Activated CD8-positive, alpha-beta T cell treated with anti-CD3 and anti-CD28 coated beads, Interleukin-2, amount 10 ng/mL, durations not matched to agents 7 days and 5 days (primary cell): ENCODE measurements at regions not wholly inside any gene's neighbourhood (a gene's known extent, or its start where the extent isn't known, plus 50 kb on each side); places are given as distances from the start of the nearest gene placed in this dataset.

Experiments used
- ATAC-seq: fragments of 150-1000 bp; cut with Tn5 transposase; one replicate; pipeline ENCODE4 v1.10.0; 2021; ENCODE audit warnings: moderate library complexity
- CTCF ChIA-PET: fragments of 350-600 bp; sonication (Branson Sonifier 250); formaldehyde crosslinking; loops from one replicate; lab custom pipeline; 2021; ENCODE audit warnings: antibody characterized with exemption; lab: Charles Lee
- POLR2A ChIA-PET: fragments of 350-600 bp; sonication (Branson Sonifier 250); formaldehyde crosslinking; loops from one replicate; lab custom pipeline; 2021; ENCODE audit warnings: antibody characterized with exemption; lab: Charles Lee
- DNase-seq: peaks from one replicate; pipeline ENCODE4 v3.0.0-alpha.2; 2020
- H3K27ac Mint-ChIP-seq: one replicate; pipeline ENCODE4 v1.8.0; 2021; ENCODE audit warnings: mild to moderate bottlenecking, mixed read lengths
- H3K27me3 Mint-ChIP-seq: one replicate; pipeline ENCODE4 v1.8.0; 2021; ENCODE audit warnings: low read depth, mixed read lengths
- H3K36me3 Mint-ChIP-seq: one replicate; pipeline ENCODE4 v1.8.0; 2021; ENCODE audit warnings: low read depth, mixed read lengths
- H3K4me1 Mint-ChIP-seq: one replicate; pipeline ENCODE4 v1.8.0; 2021; ENCODE audit warnings: low read depth, mixed read lengths
- H3K4me3 Mint-ChIP-seq: one replicate; pipeline ENCODE4 v1.8.0; 2021; ENCODE audit warnings: mild to moderate bottlenecking, mixed read lengths
- H3K9me3 Mint-ChIP-seq: one replicate; pipeline ENCODE4 v1.8.0; 2022; ENCODE audit warnings: mixed read lengths; ENCODE audit not compliant: insufficient read depth

- ATAC-seq, result no peak
- Mint-ChIP-seq H3K27ac (no peak overlapping the region), H3K36me3 (peaks cover 2% of the 10 kb centered on the region), H3K4me1 (no peaks in the 10 kb centered on the region), H3K9me3 (peaks cover 14% of the 10 kb centered on the region), H3K4me3 (no peak overlapping the region), H3K27me3 (no peaks in the 10 kb centered on the region)
- POLR2A ChIA-PET, result no interaction called here
- no peak for DNase-seq
- CTCF ChIA-PET, result no interaction called here
These were observed 433.8 kb upstream of the MIS18BP1 start for GRCh38 chr14:45686771-45687170.

- CTCF ChIA-PET, result no interaction called here
- H3K27me3 Mint-ChIP-seq, result no peaks in the 10 kb centered on the region
- no peak overlapping the region for H3K4me3 Mint-ChIP-seq
- H3K27ac Mint-ChIP-seq, result no peak overlapping the region
- no peaks in the 10 kb centered on the region for H3K4me1 Mint-ChIP-seq
- no peak for ATAC-seq
- no peak for DNase-seq
- peaks cover 12% of the 10 kb centered on the region for H3K9me3 Mint-ChIP-seq
- POLR2A ChIA-PET, result no interaction called here
- no peaks in the 10 kb centered on the region for H3K36me3 Mint-ChIP-seq
These were observed 427.5 kb upstream of the MIS18BP1 start for GRCh38 chr14:45680531-45680930.

GRCh38 chr14:45679853-45680252, 426.9 kb upstream of the MIS18BP1 start:
- Mint-ChIP-seq H3K9me3 (peaks cover 12% of the 10 kb centered on the region), H3K36me3 (no peaks in the 10 kb centered on the region), H3K27me3 (no peaks in the 10 kb centered on the region), H3K4me1 (no peaks in the 10 kb centered on the region), H3K4me3 (no peak overlapping the region), H3K27ac (no peak overlapping the region)
- ChIA-PET CTCF (no interaction called here), POLR2A (no interaction called here)
- no peak for DNase-seq
- no peak for ATAC-seq

DNA sequence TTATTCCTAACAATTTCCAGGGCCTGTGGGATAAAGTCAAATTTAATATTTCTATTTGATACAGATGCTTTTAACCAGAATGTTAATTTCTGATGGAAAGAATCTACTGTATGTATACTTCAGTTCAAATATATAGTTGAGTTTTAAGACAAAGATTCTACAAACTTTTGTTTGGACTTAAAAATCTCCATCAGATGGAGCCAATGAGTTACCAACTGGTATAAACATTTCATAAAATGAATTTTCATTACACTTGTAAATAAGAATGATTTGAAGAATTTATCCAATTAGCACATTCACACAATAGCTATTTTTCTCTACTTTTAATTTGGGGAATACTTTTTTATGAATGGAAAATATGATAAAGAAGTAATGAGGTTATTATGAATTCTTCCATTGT, 425.2 kb upstream of the MIS18BP1 start:
- Mint-ChIP-seq H3K4me3 (no peak overlapping the region), H3K36me3 (no peaks in the 10 kb centered on the region), H3K9me3 (peaks cover 14% of the 10 kb centered on the region), H3K4me1 (no peaks in the 10 kb centered on the region), H3K27ac (no peak overlapping the region), H3K27me3 (no peaks in the 10 kb centered on the region)
- ChIA-PET CTCF (no interaction called here), POLR2A (no interaction called here)
- DNase-seq (no peak), ATAC-seq (no peak)

GRCh38 chr14:45673420-45673819, 420.4 kb upstream of the MIS18BP1 start:
- Mint-ChIP-seq H3K4me3 (no peak overlapping the region), H3K27ac (no peak overlapping the region), H3K36me3 (no peaks in the 10 kb centered on the region), H3K4me1 (no peaks in the 10 kb centered on the region), H3K27me3 (no peaks in the 10 kb centered on the region), H3K9me3 (peaks cover 9% of the 10 kb centered on the region)
- POLR2A ChIA-PET, result no interaction called here
- no peak for DNase-seq
- CTCF ChIA-PET, result no interaction called here
- ATAC-seq, result no peak

DNA sequence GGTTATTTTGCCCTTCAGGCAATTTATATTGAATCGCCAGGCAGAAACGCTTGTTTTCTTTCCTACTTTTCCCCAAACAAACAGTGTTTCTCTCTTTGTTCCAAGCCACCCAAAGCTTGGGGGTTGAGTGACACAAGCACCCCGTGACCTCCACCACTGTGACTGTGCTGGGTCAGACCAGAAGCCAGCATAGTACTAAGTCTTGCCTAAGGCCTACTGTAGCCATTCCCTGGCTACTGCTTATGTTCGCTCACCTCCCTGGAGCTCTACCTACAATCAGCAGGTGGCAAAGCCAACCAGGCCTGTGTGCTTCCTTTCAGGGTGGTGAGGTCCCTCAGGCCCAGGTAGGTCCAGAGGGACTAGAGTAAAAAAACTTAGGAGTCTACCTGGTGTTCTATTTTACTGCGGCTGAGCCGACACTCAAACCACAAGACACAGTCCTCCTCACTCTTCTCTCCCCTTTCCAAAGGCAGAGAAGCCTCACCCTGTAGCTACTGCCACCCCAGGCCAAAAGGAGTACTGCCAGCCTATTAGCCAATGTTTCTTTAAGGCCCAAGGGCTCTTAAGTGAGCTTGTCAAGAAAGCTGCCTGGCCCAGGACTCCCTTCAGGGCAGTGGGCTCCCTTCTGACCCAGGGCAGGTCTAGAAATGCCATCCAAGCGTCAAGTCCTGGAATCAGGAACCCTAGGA, 411.8 kb upstream of the MIS18BP1 start:
- Mint-ChIP-seq H3K27ac (no peak overlapping the region), H3K27me3 (no peaks in the 10 kb centered on the region), H3K4me3 (no peak overlapping the region), H3K4me1 (no peaks in the 10 kb centered on the region), H3K9me3 (peaks cover 16% of the 10 kb centered on the region), H3K36me3 (no peaks in the 10 kb centered on the region)
- ATAC-seq, result no peak
- DNase-seq, result no peak
- POLR2A ChIA-PET, result no interaction called here
- CTCF ChIA-PET, result no interaction called here

GRCh38 chr14:45658917-45659299, 405.9 kb upstream of the MIS18BP1 start:
- Mint-ChIP-seq H3K4me3 (no peak overlapping the region), H3K9me3 (peaks cover 15% of the 10 kb centered on the region), H3K27ac (no peak overlapping the region), H3K36me3 (no peaks in the 10 kb centered on the region), H3K27me3 (no peaks in the 10 kb centered on the region), H3K4me1 (no peaks in the 10 kb centered on the region)
- CTCF ChIA-PET, result no interaction called here
- DNase-seq (no peak), ATAC-seq (no peak)
- POLR2A ChIA-PET, result no interaction called here

DNA sequence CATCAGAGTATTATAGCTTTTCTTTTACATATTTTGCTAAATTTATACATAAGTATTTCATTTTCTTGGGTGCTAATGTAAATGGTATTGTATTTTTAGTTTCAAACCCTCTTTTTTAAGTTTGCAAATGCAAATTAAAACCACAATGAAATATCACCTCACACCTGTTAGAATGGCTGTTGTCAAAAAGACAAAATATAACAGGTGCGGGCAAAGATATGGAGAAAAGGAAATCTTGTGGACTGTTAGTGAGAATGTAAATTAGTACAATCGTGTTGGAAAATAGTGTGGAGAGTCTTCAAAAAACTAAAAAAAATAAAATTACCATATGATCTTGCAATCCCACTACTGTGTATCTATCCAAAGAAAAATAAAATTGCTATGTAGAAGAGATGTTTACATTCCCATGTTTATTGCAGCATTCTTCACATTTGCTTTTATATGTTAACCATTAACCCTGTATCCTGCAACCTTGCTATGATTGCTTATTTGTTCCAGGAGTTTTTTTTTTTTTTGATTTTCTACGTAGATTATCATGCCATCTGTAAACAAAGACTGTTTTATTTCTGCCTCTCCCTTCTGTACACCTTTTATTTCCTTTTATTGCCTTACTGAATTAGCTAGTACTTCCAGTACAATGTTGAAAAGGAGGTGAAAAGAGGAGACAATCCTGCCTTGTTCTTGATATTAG, 405.4 kb upstream of the MIS18BP1 start:
- CTCF ChIA-PET, result no interaction called here
- H3K9me3 Mint-ChIP-seq, result peaks cover 15% of the 10 kb centered on the region
- no peak overlapping the region for H3K27ac Mint-ChIP-seq
- no peaks in the 10 kb centered on the region for H3K27me3 Mint-ChIP-seq
- no peaks in the 10 kb centered on the region for H3K4me1 Mint-ChIP-seq
- POLR2A ChIA-PET, result no interaction called here
- H3K4me3 Mint-ChIP-seq, result no peak overlapping the region
- ATAC-seq (no peak), DNase-seq (no peak)
- no peaks in the 10 kb centered on the region for H3K36me3 Mint-ChIP-seq

DNA sequence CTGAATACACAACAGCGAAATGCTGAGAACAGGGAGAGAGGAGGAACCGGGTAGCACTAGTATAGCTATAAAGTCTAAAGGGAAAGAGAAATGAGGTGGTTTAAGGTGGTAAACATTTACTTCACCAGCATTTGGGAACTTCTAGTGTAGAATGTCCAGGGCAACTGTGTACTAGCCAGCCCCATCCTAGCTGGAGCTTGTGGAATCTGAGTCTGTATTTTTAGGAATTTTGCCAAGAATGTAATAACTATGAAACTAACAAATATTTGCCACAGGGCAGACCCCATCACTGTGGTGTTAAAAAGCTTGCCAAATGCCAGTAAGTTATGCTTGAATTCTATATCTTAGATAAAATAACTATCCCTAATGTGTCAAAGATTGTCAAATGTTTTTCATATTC, 398.9 kb upstream of the MIS18BP1 start:
- Mint-ChIP-seq H3K27ac (no peak overlapping the region), H3K36me3 (no peaks in the 10 kb centered on the region), H3K4me3 (no peak overlapping the region), H3K27me3 (no peaks in the 10 kb centered on the region), H3K9me3 (peaks cover 9% of the 10 kb centered on the region), H3K4me1 (no peaks in the 10 kb centered on the region)
- POLR2A ChIA-PET, result no interaction called here
- ATAC-seq (no peak), DNase-seq (no peak)
- CTCF ChIA-PET, result no interaction called here

DNA sequence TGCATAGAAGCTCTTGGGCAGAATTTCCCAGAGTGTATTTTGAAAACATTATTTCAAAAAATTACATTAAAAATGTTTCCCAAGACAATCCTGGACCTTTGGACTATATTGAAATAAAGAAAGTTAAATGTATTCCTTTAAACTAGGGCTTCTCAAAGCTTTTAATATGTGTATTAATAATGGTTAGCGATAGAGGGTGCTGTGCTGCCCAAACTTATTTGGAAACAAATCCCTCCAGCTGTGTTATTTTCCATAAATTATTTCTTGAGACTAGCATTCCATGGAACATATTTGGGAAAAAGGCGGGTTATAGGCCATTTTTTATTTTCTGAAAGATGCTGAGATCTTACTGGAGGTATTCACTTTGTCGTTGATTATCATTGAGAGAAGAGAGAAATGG, 397.8 kb upstream of the MIS18BP1 start:
- CTCF ChIA-PET, result no interaction called here

GRCh38 chr14:45649051-45649450, 396.0 kb upstream of the MIS18BP1 start:
- POLR2A ChIA-PET, result no interaction called here
- CTCF ChIA-PET, result no interaction called here
- no peaks in the 10 kb centered on the region for H3K4me1 Mint-ChIP-seq
- H3K36me3 Mint-ChIP-seq, result no peaks in the 10 kb centered on the region
- no peak overlapping the region for H3K27ac Mint-ChIP-seq
- no peak for ATAC-seq
- H3K27me3 Mint-ChIP-seq, result no peaks in the 10 kb centered on the region
- DNase-seq, result no peak
- no peak overlapping the region for H3K4me3 Mint-ChIP-seq
- peaks cover 11% of the 10 kb centered on the region for H3K9me3 Mint-ChIP-seq

More for the DNA sequence above, 397.8 kb upstream of the MIS18BP1 start:
- H3K27me3 Mint-ChIP-seq, result no peaks in the 10 kb centered on the region
- DNase-seq (no peak), ATAC-seq (no peak)
- no peak overlapping the region for H3K27ac Mint-ChIP-seq
- no peaks in the 10 kb centered on the region for H3K4me1 Mint-ChIP-seq
- H3K9me3 Mint-ChIP-seq, result peaks cover 9% of the 10 kb centered on the region
- no peaks in the 10 kb centered on the region for H3K36me3 Mint-ChIP-seq
- H3K4me3 Mint-ChIP-seq, result no peak overlapping the region
- POLR2A ChIA-PET, result no interaction called here

GRCh38 chr14:45641541-45641940, 388.5 kb upstream of the MIS18BP1 start:
- ChIA-PET POLR2A (no interaction called here), CTCF (no interaction called here)
- DNase-seq (no peak), ATAC-seq (no peak)
- H3K36me3 Mint-ChIP-seq, result no peaks in the 10 kb centered on the region
- H3K27ac Mint-ChIP-seq, result no peak overlapping the region
- H3K4me1 Mint-ChIP-seq, result no peaks in the 10 kb centered on the region
- no peaks in the 10 kb centered on the region for H3K27me3 Mint-ChIP-seq
- H3K9me3 Mint-ChIP-seq, result peaks cover 28% of the 10 kb centered on the region
- H3K4me3 Mint-ChIP-seq, result no peak overlapping the region
